Stomach (tissue), 4 donors: ENCODE measurements at regions not wholly inside any gene's neighbourhood (a gene's known extent, or its start where the extent isn't known, plus 50 kb on each side); places are given as distances from the start of the nearest gene placed in this dataset.

ENCODE experiments used
- CTCF ChIP-seq, 7 experiments: fragments of 450-650 bp in 4 of 7; fragments of 200-600 bp in 3 of 7; sonication (generic) in 3 of 7; IDR thresholded peaks; one replicate each; pipeline ENCODE4 v1.5.1; 2016 to 2019; ENCODE audit warnings: antibody characterized with exemption in 7 of 7, control low read depth in 2 of 7, mild to moderate bottlenecking in 1 of 7
- EP300 ChIP-seq: sonication (generic); formaldehyde crosslinking; IDR thresholded peaks from one replicate; pipeline ENCODE4 v1.6.1; 2017; ENCODE audit warnings: antibody characterized with exemption
- POLR2A ChIP-seq, 4 donors: fragments of 450-650 bp; IDR thresholded peaks; one replicate each; pipeline ENCODE4 v1.6.1; 2016; ENCODE audit warnings: antibody characterized with exemption in 4 of 4, control low read depth in 2 of 4, mild to moderate bottlenecking in 1 of 4, moderate library complexity in 1 of 4
- POLR2AphosphoS5 ChIP-seq, 3 donors: sonication (generic); formaldehyde crosslinking; IDR thresholded peaks; one replicate each; pipeline ENCODE4 v1.6.1; 2016; ENCODE audit warnings: antibody characterized with exemption in 3 of 3

- TF ChIP-seq CTCF (IDR thresholded peaks at IDR 0.05) (no peak), POLR2A (IDR thresholded peaks at IDR 0.05) (no peak), EP300 (no peak), POLR2AphosphoS5 (IDR thresholded peaks at IDR 0.05) (no peak)
Measured at GRCh38 chr12:13472690-13473089, 276.2 kb downstream of the EMP1 start.
